ENCODE measurements at regions not wholly inside any gene's neighbourhood (a gene's known extent, or its start where the extent isn't known, plus 50 kb on each side); places are given as distances from the start of the nearest gene placed in this dataset.

DNA sequence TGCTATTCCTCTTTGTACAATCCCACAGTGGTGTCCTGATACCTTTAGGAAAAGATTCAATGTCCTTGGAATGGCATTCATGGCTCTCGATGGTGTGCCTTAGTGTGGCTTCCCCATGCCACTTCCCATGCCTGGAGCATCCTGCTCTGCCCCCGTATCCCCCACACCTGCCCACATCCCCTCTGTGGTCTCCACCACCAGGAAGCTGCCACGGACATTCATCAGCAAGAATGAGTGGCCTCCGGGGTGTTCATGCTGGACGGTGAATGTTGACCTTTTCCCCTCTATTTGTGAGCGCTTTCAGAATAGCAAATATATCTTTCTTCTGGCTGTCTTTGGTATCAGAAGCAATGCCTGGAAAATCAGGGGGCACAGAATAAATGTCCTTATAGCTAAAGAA is 262.0 kb upstream of the NRP1 start:
- TF ChIP-seq EZH2 (IDR thresholded peaks at IDR 0.05; ENCODE audit: insufficient read depth, poor library complexity, severe bottlenecking), result no peak
- no peak for TF ChIP-seq EZH2phosphoT487 (IDR thresholded peaks at IDR 0.05; ENCODE audit: insufficient read depth, low read depth)
